Chondrocyte (in vitro differentiated cells): ENCODE measurements at regions not wholly inside any gene's neighbourhood (a gene's known extent, or its start where the extent isn't known, plus 50 kb on each side); places are given as distances from the start of the nearest gene placed in this dataset.

Experiments
- DNase-seq: peaks from one replicate; pipeline ENCODE4 v3.0.0; 2021; ENCODE audit warnings: mixed read lengths, low spot score
- H3K27ac Mint-ChIP-seq: one replicate; pipeline ENCODE4 v1.8.0; 2021; ENCODE audit warnings: mild to moderate bottlenecking, moderate library complexity, mixed read lengths; ENCODE audit not compliant: unreplicated experiment
- H3K27me3 Mint-ChIP-seq: 2 replicates; pipeline ENCODE4 v1.8.0; 2021; ENCODE audit warnings: low read depth, mixed read lengths
- H3K36me3 Mint-ChIP-seq: 2 replicates; pipeline ENCODE4 v1.8.0; 2021; ENCODE audit warnings: low read depth, mixed read lengths
- H3K4me1 Mint-ChIP-seq: 2 replicates; pipeline ENCODE4 v1.8.0; 2021; ENCODE audit warnings: low read depth, mild to moderate bottlenecking, mixed read lengths
- H3K4me3 Mint-ChIP-seq: one replicate; pipeline ENCODE4 v1.8.0; 2021; ENCODE audit warnings: mild to moderate bottlenecking, moderate library complexity, mixed read lengths; ENCODE audit not compliant: unreplicated experiment
- H3K9me3 Mint-ChIP-seq: 2 replicates; pipeline ENCODE4 v1.8.0; 2021; ENCODE audit warnings: low read depth, mixed read lengths
- CTCF ChIP-seq: fragments of 200-600 bp; sonication (generic); IDR thresholded peaks from 2 replicates; pipeline ENCODE4 v1.5.0; 2021; ENCODE audit warnings: antibody characterized with exemption, mild to moderate bottlenecking, moderate library complexity

GRCh38 chr5:62982348-62982747 lies 403.7 kb downstream of the LRRC70 start:
- peaks cover 4% of the 10 kb centered on the region for H3K36me3 Mint-ChIP-seq
- H3K27me3 Mint-ChIP-seq: no peaks in the 10 kb centered on the region
- peaks cover 15% of the 10 kb centered on the region for H3K4me1 Mint-ChIP-seq
- no peak for TF ChIP-seq CTCF
- peaks cover 25% of the 10 kb centered on the region for H3K9me3 Mint-ChIP-seq
- no peak overlapping the region for H3K4me3 Mint-ChIP-seq
- H3K27ac Mint-ChIP-seq: no peak overlapping the region
- no peak for DNase-seq

- Mint-ChIP-seq H3K9me3 (peaks cover 10% of the 10 kb centered on the region), H3K4me3 (no peak overlapping the region), H3K27me3 (no peaks in the 10 kb centered on the region), H3K36me3 (no peaks in the 10 kb centered on the region), H3K4me1 (peaks cover 17% of the 10 kb centered on the region), H3K27ac (no peak overlapping the region)
- DNase-seq: no peak
- no peak for TF ChIP-seq CTCF
These were observed 402.3 kb downstream of the LRRC70 start for GRCh38 chr5:62980884-62981283.

GRCh38 chr5:62979472-62979871 lies 400.9 kb downstream of the LRRC70 start:
- H3K4me3 Mint-ChIP-seq: no peak overlapping the region
- no peak for DNase-seq
- H3K27me3 Mint-ChIP-seq: no peaks in the 10 kb centered on the region
- no peak overlapping the region for H3K27ac Mint-ChIP-seq
- no peaks in the 10 kb centered on the region for H3K36me3 Mint-ChIP-seq
- H3K4me1 Mint-ChIP-seq: peaks cover 22% of the 10 kb centered on the region
- H3K9me3 Mint-ChIP-seq: no peaks in the 10 kb centered on the region
- no peak for TF ChIP-seq CTCF

GRCh38 chr5:62977661-62978060 lies 399.0 kb downstream of the LRRC70 start:
- no peaks in the 10 kb centered on the region for H3K9me3 Mint-ChIP-seq
- no peaks in the 10 kb centered on the region for H3K36me3 Mint-ChIP-seq
- no peak overlapping the region for H3K4me3 Mint-ChIP-seq
- TF ChIP-seq CTCF: no peak
- H3K4me1 Mint-ChIP-seq: peaks cover 22% of the 10 kb centered on the region
- H3K27me3 Mint-ChIP-seq: no peaks in the 10 kb centered on the region
- DNase-seq: no peak
- H3K27ac Mint-ChIP-seq: no peak overlapping the region

- Mint-ChIP-seq H3K4me3 (no peak overlapping the region), H3K27me3 (no peaks in the 10 kb centered on the region), H3K9me3 (no peaks in the 10 kb centered on the region), H3K4me1 (peaks cover 15% of the 10 kb centered on the region), H3K27ac (no peak overlapping the region), H3K36me3 (no peaks in the 10 kb centered on the region)
- DNase-seq: no peak
- no peak for TF ChIP-seq CTCF
These were observed 396.0 kb downstream of the LRRC70 start for GRCh38 chr5:62974623-62975022.
